ENCODE measurements at regions not wholly inside any gene's neighbourhood (a gene's known extent, or its start where the extent isn't known, plus 50 kb on each side); places are given as distances from the start of the nearest gene placed in this dataset.

- no peak for TF ChIP-seq CTCF (IDR thresholded peaks at IDR 0.05; ENCODE audit: insufficient read depth, low read length, poor library complexity, severe bottlenecking)
- DNase-seq (ENCODE audit: low read depth): no peak
- no peaks in the 10 kb centered on the region for H3K36me3 ChIP-seq (ENCODE audit: control insufficient read depth, insufficient read depth, low read length)
- no peaks in the 10 kb centered on the region for H3K27me3 ChIP-seq (ENCODE audit: control insufficient read depth, insufficient read depth, low read length)
- H3K4me3 ChIP-seq (ENCODE audit: low read depth, low read length): no peak overlapping the region
Observed at GRCh38 chr1:104435255-104435654, 685.6 kb downstream of the AMY1C start.

GRCh38 chr1:104440011-104440410 lies 690.3 kb downstream of the AMY1C start:
- Histone ChIP-seq H3K4me3 (ENCODE audit: low read depth, low read length) (no peak overlapping the region), H3K36me3 (ENCODE audit: control insufficient read depth, insufficient read depth, low read length) (no peaks in the 10 kb centered on the region), H3K27me3 (ENCODE audit: control insufficient read depth, insufficient read depth, low read length) (no peaks in the 10 kb centered on the region)
- DNase-seq (ENCODE audit: low read depth): no peak
- TF ChIP-seq CTCF (IDR thresholded peaks at IDR 0.05; ENCODE audit: insufficient read depth, low read length, poor library complexity, severe bottlenecking): no peak

- no peaks in the 10 kb centered on the region for H3K36me3 ChIP-seq (ENCODE audit: control insufficient read depth, insufficient read depth, low read length)
- DNase-seq (ENCODE audit: low read depth): no peak
- no peak overlapping the region for H3K4me3 ChIP-seq (ENCODE audit: low read depth, low read length)
- TF ChIP-seq CTCF (IDR thresholded peaks at IDR 0.05; ENCODE audit: insufficient read depth, low read length, poor library complexity, severe bottlenecking): no peak
- H3K27me3 ChIP-seq (ENCODE audit: control insufficient read depth, insufficient read depth, low read length): no peaks in the 10 kb centered on the region
Observed at GRCh38 chr1:104456724-104457123, 707.0 kb downstream of the AMY1C start.

- TF ChIP-seq CTCF (IDR thresholded peaks at IDR 0.05; ENCODE audit: insufficient read depth, low read length, poor library complexity, severe bottlenecking): no peak
- DNase-seq (ENCODE audit: low read depth): no peak
- Histone ChIP-seq H3K4me3 (ENCODE audit: low read depth, low read length) (no peak overlapping the region), H3K36me3 (ENCODE audit: control insufficient read depth, insufficient read depth, low read length) (no peaks in the 10 kb centered on the region), H3K27me3 (ENCODE audit: control insufficient read depth, insufficient read depth, low read length) (no peaks in the 10 kb centered on the region)
Observed at GRCh38 chr1:104459886-104460285, 710.2 kb downstream of the AMY1C start.

- Histone ChIP-seq H3K4me3 (ENCODE audit: low read depth, low read length) (no peak overlapping the region), H3K27me3 (ENCODE audit: control insufficient read depth, insufficient read depth, low read length) (no peaks in the 10 kb centered on the region), H3K36me3 (ENCODE audit: control insufficient read depth, insufficient read depth, low read length) (no peaks in the 10 kb centered on the region)
- no peak for TF ChIP-seq CTCF (IDR thresholded peaks at IDR 0.05; ENCODE audit: insufficient read depth, low read length, poor library complexity, severe bottlenecking)
- DNase-seq (ENCODE audit: low read depth): no peak
Observed at GRCh38 chr1:104460880-104461279, 711.2 kb downstream of the AMY1C start.

- Histone ChIP-seq H3K36me3 (ENCODE audit: control insufficient read depth, insufficient read depth, low read length) (no peaks in the 10 kb centered on the region), H3K4me3 (ENCODE audit: low read depth, low read length) (no peak overlapping the region), H3K27me3 (ENCODE audit: control insufficient read depth, insufficient read depth, low read length) (no peaks in the 10 kb centered on the region)
- TF ChIP-seq CTCF (IDR thresholded peaks at IDR 0.05; ENCODE audit: insufficient read depth, low read length, poor library complexity, severe bottlenecking): no peak
- DNase-seq (ENCODE audit: low read depth): no peak
Observed at GRCh38 chr1:104463126-104463697, 713.5 kb downstream of the AMY1C start.
